GM21447 (cell line): ENCODE measurements at regions not wholly inside any gene's neighbourhood (a gene's known extent, or its start where the extent isn't known, plus 50 kb on each side); places are given as distances from the start of the nearest gene placed in this dataset.

ENCODE experiments used
- ATAC-seq: cut with Tn5 transposase; IDR thresholded peaks from one replicate; pipeline ENCODE4 v1.9.1; 2021; ENCODE audit not compliant: unreplicated experiment

- ATAC-seq, result no peak
Measured at GRCh38 chr20:52921340-52921739, 50.8 kb upstream of the TSHZ2 start.

DNA sequence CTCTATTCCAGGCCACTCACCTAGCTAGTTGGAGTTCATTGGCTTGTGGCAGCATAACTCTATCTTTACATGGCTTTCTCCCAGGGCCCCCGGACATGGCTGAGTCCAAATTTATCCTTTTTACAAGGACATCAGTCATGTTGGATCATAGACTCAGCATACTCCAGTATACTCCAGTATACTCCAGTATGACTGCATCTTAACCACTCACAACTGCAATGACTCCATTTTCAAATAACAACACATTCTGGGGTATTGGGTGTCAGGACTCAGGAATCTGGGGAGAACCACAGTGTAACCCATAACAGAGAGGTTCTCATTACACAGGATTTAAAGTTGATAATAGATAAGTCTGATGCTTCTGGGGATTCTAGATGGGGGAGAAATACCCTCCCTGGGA is 53.8 kb upstream of the TSHZ2 start:
- no peak for ATAC-seq

- no peak for ATAC-seq
Measured at GRCh38 chr20:52915564-52915963, 56.6 kb upstream of the TSHZ2 start.

- no peak for ATAC-seq
Measured at GRCh38 chr20:52914870-52915269, 57.3 kb upstream of the TSHZ2 start.

DNA sequence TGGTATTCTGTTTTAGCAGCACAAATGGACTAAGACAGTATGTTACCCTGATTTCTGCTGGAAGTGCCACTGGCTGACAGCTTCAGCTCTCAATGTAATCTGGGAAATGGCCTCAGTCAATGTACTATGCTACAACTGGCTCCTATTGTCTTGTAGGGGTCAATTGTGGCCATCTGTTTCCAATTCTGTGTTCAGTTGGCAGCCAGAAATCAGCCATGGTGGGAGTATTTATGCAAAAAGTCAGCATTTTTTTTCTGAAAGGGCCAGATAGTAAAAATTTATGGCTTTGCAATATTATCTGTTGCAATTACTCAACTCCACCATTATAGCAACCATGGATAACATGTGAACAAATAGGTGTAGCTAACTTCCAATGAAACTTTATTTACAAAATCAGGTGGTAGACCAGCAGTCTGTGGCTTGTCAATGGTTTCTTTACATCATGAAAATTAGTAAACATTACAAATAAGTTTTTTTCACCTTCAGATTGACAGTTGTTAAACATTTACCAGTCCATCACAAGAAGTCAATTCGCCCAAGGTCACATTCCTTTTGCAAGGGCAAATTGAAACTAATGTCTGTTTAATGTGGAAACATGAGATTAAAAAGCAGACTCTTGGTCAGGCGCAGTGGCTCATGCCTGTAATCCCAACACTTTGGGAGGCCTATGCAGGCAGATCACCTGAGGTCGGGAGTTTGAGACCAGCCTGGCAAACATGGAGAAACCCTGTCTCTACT is 58.3 kb upstream of the TSHZ2 start:
- ATAC-seq, result no peak

DNA sequence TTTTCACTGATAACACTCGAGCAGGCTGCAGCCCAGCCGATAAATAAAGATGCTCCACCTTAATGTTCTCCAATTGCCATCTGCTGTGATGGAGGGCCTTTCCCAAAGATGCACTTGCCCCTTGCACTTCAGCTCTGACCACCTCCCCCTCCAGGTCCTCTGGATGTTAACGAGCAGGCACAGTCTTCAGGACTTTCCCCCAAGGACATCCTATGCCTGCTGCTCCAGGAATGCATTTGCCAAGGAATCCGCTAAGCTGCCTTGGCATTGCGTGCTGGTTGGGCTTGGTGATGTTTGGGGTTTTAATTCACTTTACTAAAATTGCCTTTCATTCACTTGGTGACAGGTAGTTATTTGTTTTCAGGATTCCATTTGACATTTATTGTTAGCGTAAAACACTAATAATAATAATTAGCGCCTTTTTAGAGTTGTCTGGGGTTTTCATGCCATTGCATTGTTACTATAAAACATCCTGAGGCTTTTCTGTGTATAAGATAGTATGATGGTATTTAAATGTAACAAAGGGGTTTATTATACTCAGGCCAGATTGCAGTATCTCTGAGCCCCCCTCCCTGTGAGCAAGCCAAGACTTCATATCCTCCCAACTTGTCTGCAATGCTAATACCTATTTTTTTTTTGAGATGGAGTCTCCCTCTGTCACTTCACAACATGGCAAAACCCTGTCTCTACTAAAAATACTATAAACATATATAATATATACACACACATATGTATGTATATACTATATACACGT is 66.7 kb upstream of the TSHZ2 start:
- ATAC-seq, result no peak

DNA sequence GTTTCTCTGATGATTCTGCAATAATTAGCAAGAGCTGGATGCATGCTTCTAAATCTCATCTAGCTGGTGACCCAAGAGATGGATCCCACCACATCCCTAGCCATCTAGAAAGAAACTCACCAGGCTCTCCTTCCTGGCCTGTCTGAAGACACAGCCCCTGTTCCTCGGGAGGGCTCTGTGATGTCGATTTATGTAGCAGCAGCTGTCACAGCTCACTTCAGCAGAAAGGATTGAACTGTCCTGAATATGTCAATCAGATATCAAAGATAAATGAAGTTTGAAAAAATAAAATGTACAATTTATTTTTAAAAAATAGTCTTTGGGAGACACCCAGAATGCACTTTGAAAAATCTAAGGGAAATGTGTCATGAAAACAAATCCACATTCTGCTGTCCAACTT is 67.3 kb upstream of the TSHZ2 start:
- no peak for ATAC-seq

GRCh38 chr20:52899041-52899608 is 73.0 kb upstream of the TSHZ2 start:
- ATAC-seq, result no peak

GRCh38 chr20:52896348-52896747 is 75.8 kb upstream of the TSHZ2 start:
- ATAC-seq, result no peak

- ATAC-seq, result no peak
Measured at GRCh38 chr20:52895701-52896100, 76.5 kb upstream of the TSHZ2 start.

- no peak for ATAC-seq
Measured at GRCh38 chr20:52895235-52895634, 76.9 kb upstream of the TSHZ2 start.

GRCh38 chr20:52893498-52893897 is 78.7 kb upstream of the TSHZ2 start:
- no peak for ATAC-seq

- no peak for ATAC-seq
Measured at GRCh38 chr20:52892023-52892422, 80.1 kb upstream of the TSHZ2 start.

GRCh38 chr20:52890130-52890529 is 82.0 kb upstream of the TSHZ2 start:
- no peak for ATAC-seq

DNA sequence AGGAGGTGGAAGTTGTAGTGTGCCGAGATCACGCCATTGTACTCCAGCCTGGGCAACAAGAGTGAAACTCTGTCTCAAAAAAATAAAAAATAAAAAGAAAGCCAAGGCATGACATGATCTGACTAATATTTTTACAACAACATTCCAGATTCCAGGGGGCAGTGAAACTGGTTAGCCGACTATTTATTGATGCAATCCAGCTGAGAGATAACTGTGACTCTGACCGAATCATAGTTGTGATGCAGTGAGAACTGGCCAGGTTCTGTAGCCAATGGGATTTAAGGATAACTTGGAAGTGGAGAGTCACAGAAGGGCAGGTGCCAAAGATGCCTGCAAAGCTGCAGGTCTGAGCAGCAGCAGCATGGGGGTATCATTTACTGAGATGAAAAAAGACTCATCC is 82.9 kb upstream of the TSHZ2 start:
- no peak for ATAC-seq

DNA sequence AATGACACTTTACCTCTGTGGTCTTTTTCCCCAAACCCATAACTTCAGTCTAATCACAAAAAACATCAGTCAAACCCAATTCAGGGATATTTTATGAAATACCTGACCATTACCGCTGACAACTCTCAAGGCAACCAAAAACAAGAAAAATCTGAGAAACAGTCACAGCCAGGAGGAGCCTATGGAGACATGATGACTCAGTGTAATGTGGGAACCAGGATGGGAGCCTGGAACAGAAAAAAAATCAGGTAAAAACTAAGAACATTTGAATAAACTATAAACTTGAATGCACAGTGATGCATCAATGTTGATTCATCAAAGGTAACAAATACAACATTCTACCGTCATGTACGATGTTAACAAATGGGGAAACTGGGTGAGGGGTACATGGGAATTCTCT is 84.1 kb upstream of the TSHZ2 start:
- ATAC-seq, result no peak

GRCh38 chr20:52880997-52881396 is 91.2 kb upstream of the TSHZ2 start:
- ATAC-seq, result no peak

DNA sequence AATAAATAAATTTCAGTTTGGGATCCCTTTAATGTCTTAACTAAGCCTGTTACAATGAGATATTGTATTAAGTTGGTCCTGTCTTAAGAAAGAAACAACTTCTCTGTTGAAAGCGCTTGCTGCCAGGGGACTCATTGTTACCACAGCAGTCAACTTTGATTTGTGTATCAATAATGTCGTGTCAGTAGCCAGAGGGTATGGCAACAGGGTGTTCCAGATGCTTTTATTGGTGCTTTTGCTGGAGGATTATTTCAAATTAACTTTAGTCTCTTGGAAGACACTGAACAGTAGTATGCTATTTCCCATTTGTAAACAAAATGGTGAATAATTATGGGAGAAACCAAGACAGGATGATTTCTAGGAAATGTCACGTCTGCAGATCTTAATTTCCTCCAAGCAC is 91.9 kb upstream of the TSHZ2 start:
- no peak for ATAC-seq

GRCh38 chr20:52874241-52874640 is 97.9 kb upstream of the TSHZ2 start:
- no peak for ATAC-seq

GRCh38 chr20:52869698-52870501 is 102.3 kb upstream of the TSHZ2 start:
- ATAC-seq, result no peak

GRCh38 chr20:52869276-52869675 is 102.9 kb upstream of the TSHZ2 start:
- no peak for ATAC-seq
